Mesendoderm (in vitro differentiated cells): ENCODE measurements at regions not wholly inside any gene's neighbourhood (a gene's known extent, or its start where the extent isn't known, plus 50 kb on each side); places are given as distances from the start of the nearest gene placed in this dataset.
A peak's percentile ranks its signal among the peaks of the same experiment; 100 is the strongest.

Source experiments
- DNase-seq: peaks from one replicate; pipeline ENCODE4 v3.0.0; 2013
- H2AK5ac ChIP-seq: 2 replicates; pipeline ENCODE4 v1.6.1; 2013; ENCODE audit warnings: low read length, inconsistent platforms
- H2BK120ac ChIP-seq: 2 replicates; pipeline ENCODE4 v1.6.1; 2013; ENCODE audit warnings: low read depth, mild to moderate bottlenecking, low read length, moderate library complexity, mixed read lengths
- H2BK15ac ChIP-seq: replicated peaks from 2 replicates; pipeline ENCODE4 v1.6.1; 2013; ENCODE audit warnings: low read depth, mild to moderate bottlenecking, moderate library complexity
- H2BK5ac ChIP-seq: 2 replicates; pipeline ENCODE4 v1.6.1; 2013; ENCODE audit warnings: low read length, inconsistent platforms
- H3K18ac ChIP-seq: 2 replicates; pipeline ENCODE4 v1.6.1; 2013; ENCODE audit warnings: mild to moderate bottlenecking, low read length, mixed read lengths
- H3K23ac ChIP-seq: one replicate; pipeline ENCODE4 v1.6.1; 2013; ENCODE audit warnings: low read length
- H3K27ac ChIP-seq: 2 replicates; pipeline ENCODE4 v1.5.1; 2013; ENCODE audit warnings: low read depth, mild to moderate bottlenecking, inconsistent platforms, low read length, moderate library complexity
- H3K27me3 ChIP-seq: 2 replicates; pipeline ENCODE4 v1.6.1; 2013; ENCODE audit warnings: low read length, control low read depth, mild to moderate bottlenecking, inconsistent platforms; ENCODE audit not compliant: insufficient read depth, poor library complexity
- H3K36me3 ChIP-seq: 2 replicates; pipeline ENCODE4 v1.6.1; 2013; ENCODE audit warnings: low read length, inconsistent platforms; ENCODE audit not compliant: control insufficient read depth, insufficient read depth
- H3K4ac ChIP-seq: one replicate; pipeline ENCODE4 v1.6.1; 2013; ENCODE audit warnings: low read depth, mild to moderate bottlenecking, low read length, moderate library complexity
- H3K4me1 ChIP-seq: 2 replicates; pipeline ENCODE4 v1.6.1; 2013; ENCODE audit warnings: low read depth, low read length, inconsistent platforms; ENCODE audit not compliant: control insufficient read depth
- H3K4me2 ChIP-seq: 2 replicates; pipeline ENCODE4 v1.6.1; 2013; ENCODE audit warnings: low read length
- H3K4me3 ChIP-seq: 2 replicates; pipeline ENCODE4 v1.5.1; 2013; ENCODE audit warnings: mild to moderate bottlenecking, low read length
- H3K56ac ChIP-seq: one replicate; pipeline ENCODE4 v1.6.1; 2013; ENCODE audit warnings: low read length
- H3K79me1 ChIP-seq: 2 replicates; pipeline ENCODE4 v1.6.1; 2013; ENCODE audit warnings: low read length, inconsistent platforms
- H3K79me2 ChIP-seq: 2 replicates; pipeline ENCODE4 v1.6.1; 2013; ENCODE audit warnings: mild to moderate bottlenecking, low read length; ENCODE audit not compliant: control insufficient read depth, insufficient read depth
- H3K9ac ChIP-seq: 2 replicates; pipeline ENCODE4 v1.6.1; 2013; ENCODE audit warnings: low read length, inconsistent platforms
- H4K5ac ChIP-seq: one replicate; pipeline ENCODE4 v1.6.1; 2013; ENCODE audit warnings: low read length
- H4K8ac ChIP-seq: one replicate; pipeline ENCODE4 v1.6.1; 2013; ENCODE audit warnings: low read depth, mild to moderate bottlenecking, control low read depth, low read length, moderate library complexity
- WGBS: extraction: QIAGEN DNeasy Blood & Tissue Kit; methylation state at CpG from one replicate; pipeline ENCODE4 v1.1.7; 2013; ENCODE audit warnings: low lambda C conversion rate, missing lambda C conversion rate; ENCODE audit not compliant: insufficient coverage; ENCODE audit errors: extremely low coverage; 5-methylcytosine and 5-hydroxymethylcytosine counted together

DNA sequence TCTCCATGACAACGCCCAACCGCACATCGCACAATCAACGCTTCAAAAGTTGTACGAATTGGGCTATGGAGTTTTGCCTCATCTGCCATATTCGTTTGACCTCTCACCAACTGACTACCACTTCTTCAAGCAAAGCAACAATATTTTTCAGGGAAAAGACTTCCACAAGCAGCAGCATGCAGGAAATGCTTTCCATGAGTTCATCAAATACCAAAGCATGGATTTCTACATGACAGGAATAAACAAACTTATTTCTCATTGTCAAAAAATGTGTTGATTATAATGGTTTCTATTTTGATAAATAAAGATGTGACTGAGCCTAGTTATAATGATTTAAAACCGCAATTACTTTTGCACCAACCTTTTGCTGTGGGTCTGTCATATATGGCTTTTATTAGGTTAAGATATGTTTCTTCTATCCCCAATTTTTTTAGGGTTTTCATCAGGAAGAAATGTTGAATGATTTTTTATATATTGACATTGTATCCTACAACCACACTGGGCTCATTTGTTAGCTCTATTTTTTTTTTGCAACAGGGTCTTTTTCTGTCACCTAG, 138.4 kb downstream of the PWWP3B start:
- H3K36me3 ChIP-seq, result no peaks in the 10 kb centered on the region
- H3K79me1 ChIP-seq, result no peaks in the 10 kb centered on the region
- H2BK5ac ChIP-seq, result no peak overlapping the region
- no peak overlapping the region for H3K23ac ChIP-seq
- no peak overlapping the region for H3K9ac ChIP-seq
- no peak overlapping the region for H2BK15ac ChIP-seq
- H3K56ac ChIP-seq, result no peak overlapping the region
- H4K8ac ChIP-seq, result no peak overlapping the region
- H2BK120ac ChIP-seq, result no peak overlapping the region
- no peaks in the 10 kb centered on the region for H3K79me2 ChIP-seq
- no peak overlapping the region for H3K4ac ChIP-seq
- no peak overlapping the region for H3K4me3 ChIP-seq
- no peak overlapping the region for H4K5ac ChIP-seq
- no peaks in the 10 kb centered on the region for H3K27me3 ChIP-seq
- no peak overlapping the region for H3K4me2 ChIP-seq
- no peak overlapping the region for H3K18ac ChIP-seq
- no CpG with 5 or more reads among the region's 7 CpGs for WGBS
- H3K27ac ChIP-seq, result no peak overlapping the region
- no peaks in the 10 kb centered on the region for H3K4me1 ChIP-seq
- H2AK5ac ChIP-seq, result no peak overlapping the region
- no peak for DNase-seq

- no peaks in the 10 kb centered on the region for H3K36me3 ChIP-seq
- DNase-seq, result no peak
- no peak overlapping the region for H3K4me2 ChIP-seq
- no peak overlapping the region for H3K23ac ChIP-seq
- H3K4me3 ChIP-seq, result no peak overlapping the region
- no peak overlapping the region for H3K4ac ChIP-seq
- no peak overlapping the region for H3K27ac ChIP-seq
- H3K79me2 ChIP-seq, result no peaks in the 10 kb centered on the region
- H4K8ac ChIP-seq, result no peak overlapping the region
- H3K4me1 ChIP-seq, result no peaks in the 10 kb centered on the region
- no peak overlapping the region for H2BK5ac ChIP-seq
- no peaks in the 10 kb centered on the region for H3K79me1 ChIP-seq
- H3K9ac ChIP-seq, result no peak overlapping the region
- no peak overlapping the region for H2AK5ac ChIP-seq
- no peaks in the 10 kb centered on the region for H3K27me3 ChIP-seq
- no peak overlapping the region for H3K18ac ChIP-seq
- H4K5ac ChIP-seq, result no peak overlapping the region
- H2BK15ac ChIP-seq, result no peak overlapping the region
- no peak overlapping the region for H3K56ac ChIP-seq
- H2BK120ac ChIP-seq, result no peak overlapping the region
These were observed 155.3 kb downstream of the PWWP3B start for GRCh38 chrX:106323357-106323756.

GRCh38 chrX:106331606-106332005, 163.5 kb downstream of the PWWP3B start:
- Histone ChIP-seq H3K18ac (no peak overlapping the region), H3K36me3 (no peaks in the 10 kb centered on the region), H2AK5ac (no peak overlapping the region), H3K4me1 (no peaks in the 10 kb centered on the region), H3K4me2 (no peak overlapping the region), H2BK5ac (no peak overlapping the region), H3K27ac (no peak overlapping the region), H4K8ac (no peak overlapping the region), H3K23ac (no peak overlapping the region), H2BK120ac (no peak overlapping the region), H3K4me3 (no peak overlapping the region), H3K27me3 (no peaks in the 10 kb centered on the region), H3K79me1 (no peaks in the 10 kb centered on the region), H3K79me2 (no peaks in the 10 kb centered on the region), H3K56ac (no peak overlapping the region), H4K5ac (no peak overlapping the region), H3K4ac (no peak overlapping the region), H2BK15ac (no peak overlapping the region), H3K9ac (no peak overlapping the region)
- WGBS, result no CpG with 5 or more reads among the region's 3 CpGs
- no peak for DNase-seq

DNA sequence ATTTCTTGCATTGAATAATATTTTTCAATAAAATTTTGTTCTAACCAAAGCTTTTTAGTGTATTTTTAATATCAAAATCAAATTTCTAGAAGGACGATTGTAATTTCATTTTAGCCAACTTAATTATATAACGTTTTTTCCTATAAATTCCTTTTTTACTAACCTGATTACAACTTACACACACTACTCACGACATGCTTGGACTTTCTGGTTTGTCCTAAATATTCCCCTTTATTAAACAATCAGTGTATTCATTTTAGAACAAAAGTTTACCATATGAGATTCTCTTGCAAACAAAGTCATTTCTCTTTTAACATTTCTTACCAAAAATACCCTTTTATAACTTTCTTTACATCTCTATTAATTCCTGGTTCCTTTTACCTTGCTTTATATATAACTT, 173.7 kb downstream of the PWWP3B start:
- peak; percentile 22 for DNase-seq
- Histone ChIP-seq H3K56ac (no peak overlapping the region), H3K23ac (no peak overlapping the region), H3K79me2 (no peaks in the 10 kb centered on the region), H3K4me2 (no peak overlapping the region), H3K36me3 (no peaks in the 10 kb centered on the region), H4K8ac (no peak overlapping the region), H2AK5ac (no peak overlapping the region), H3K79me1 (no peaks in the 10 kb centered on the region), H3K4me3 (no peak overlapping the region), H2BK15ac (no peak overlapping the region), H3K4ac (no peak overlapping the region), H4K5ac (no peak overlapping the region), H3K9ac (no peak overlapping the region), H2BK120ac (no peak overlapping the region), H3K4me1 (no peaks in the 10 kb centered on the region), H3K27ac (no peak overlapping the region), H2BK5ac (no peak overlapping the region), H3K27me3 (no peaks in the 10 kb centered on the region), H3K18ac (no peak overlapping the region)
- WGBS, result 100% methylated on average over 2 of the region's 3 CpGs

DNA sequence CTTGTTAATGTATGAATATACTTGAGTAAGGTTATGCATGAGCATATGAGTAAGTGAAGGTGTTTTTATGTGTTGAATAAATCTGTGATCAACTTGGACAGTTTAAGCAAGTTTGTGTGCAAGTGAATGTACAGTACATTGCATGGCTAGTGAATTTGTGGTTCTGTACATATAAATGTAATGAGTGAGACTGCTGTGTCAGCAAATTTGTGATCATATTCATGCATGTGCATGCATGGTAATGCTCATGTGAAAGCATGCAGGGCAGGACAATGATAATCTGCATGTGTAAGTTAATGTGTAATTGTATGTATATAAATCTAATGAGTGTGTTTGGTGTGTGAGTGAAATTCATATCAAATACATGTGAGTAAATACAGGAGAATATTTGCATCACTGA, 188.5 kb downstream of the PWWP3B start:
- H3K56ac ChIP-seq, result no peak overlapping the region
- no peak overlapping the region for H4K8ac ChIP-seq
- H3K4ac ChIP-seq, result no peak overlapping the region
- no peak overlapping the region for H3K9ac ChIP-seq
- no peaks in the 10 kb centered on the region for H3K79me2 ChIP-seq
- H3K4me3 ChIP-seq, result no peak overlapping the region
- H4K5ac ChIP-seq, result no peak overlapping the region
- H3K4me2 ChIP-seq, result no peak overlapping the region
- H2BK120ac ChIP-seq, result no peak overlapping the region
- H3K79me1 ChIP-seq, result no peaks in the 10 kb centered on the region
- DNase-seq, result no peak
- H2BK15ac ChIP-seq, result no peak overlapping the region
- H3K27ac ChIP-seq, result no peak overlapping the region
- no peak overlapping the region for H2BK5ac ChIP-seq
- H3K36me3 ChIP-seq, result no peaks in the 10 kb centered on the region
- no peak overlapping the region for H2AK5ac ChIP-seq
- H3K27me3 ChIP-seq, result no peaks in the 10 kb centered on the region
- no peak overlapping the region for H3K18ac ChIP-seq
- no peaks in the 10 kb centered on the region for H3K4me1 ChIP-seq
- no peak overlapping the region for H3K23ac ChIP-seq

GRCh38 chrX:106363214-106363613, 195.1 kb downstream of the PWWP3B start:
- no peaks in the 10 kb centered on the region for H3K36me3 ChIP-seq
- no peak overlapping the region for H4K5ac ChIP-seq
- H3K4me1 ChIP-seq, result no peaks in the 10 kb centered on the region
- H3K79me2 ChIP-seq, result no peaks in the 10 kb centered on the region
- no peak overlapping the region for H4K8ac ChIP-seq
- no peak for DNase-seq
- H3K9ac ChIP-seq, result no peak overlapping the region
- no peak overlapping the region for H2BK120ac ChIP-seq
- H3K56ac ChIP-seq, result no peak overlapping the region
- no peak overlapping the region for H3K4ac ChIP-seq
- no peaks in the 10 kb centered on the region for H3K79me1 ChIP-seq
- no peak overlapping the region for H2BK5ac ChIP-seq
- H3K18ac ChIP-seq, result no peak overlapping the region
- H2BK15ac ChIP-seq, result no peak overlapping the region
- no peaks in the 10 kb centered on the region for H3K27me3 ChIP-seq
- H3K4me3 ChIP-seq, result no peak overlapping the region
- H3K27ac ChIP-seq, result no peak overlapping the region
- no CpG with 5 or more reads among the region's 5 CpGs for WGBS
- no peak overlapping the region for H2AK5ac ChIP-seq
- no peak overlapping the region for H3K23ac ChIP-seq
- no peak overlapping the region for H3K4me2 ChIP-seq
